HepG2 (cell line): ENCODE measurements at regions not wholly inside any gene's neighbourhood (a gene's known extent, or its start where the extent isn't known, plus 50 kb on each side); places are given as distances from the start of the nearest gene placed in this dataset.

Source experiments
- DR1 ChIP-seq: sonication (generic); formaldehyde crosslinking; IDR thresholded peaks from 2 replicates; pipeline ENCODE4 v1.8.0; 2021; ENCODE audit warnings: mild to moderate bottlenecking, missing genetic modification reagents, inconsistent platforms
- ELF1 ChIP-seq: sonication (generic); formaldehyde crosslinking; IDR thresholded peaks from 2 replicates; pipeline ENCODE4 v1.4.0; 2020; ENCODE audit warnings: missing genetic modification reagents
- HHEX ChIP-seq: IDR thresholded peaks from 2 replicates; pipeline ENCODE4 v1.6.1; 2016; ENCODE audit warnings: control low read depth
- IRF2 ChIP-seq: IDR thresholded peaks from 2 replicates; pipeline ENCODE4 v1.6.1; 2018; ENCODE audit warnings: missing genetic modification reagents, missing compliant biosample characterization
- KDM2A ChIP-seq: sonication (generic); formaldehyde crosslinking; IDR thresholded peaks from 2 replicates; pipeline ENCODE4 v1.4.0; 2020; ENCODE audit warnings: low read depth, missing genetic modification reagents, borderline replicate concordance
- KLF11 ChIP-seq: IDR thresholded peaks from 2 replicates; pipeline ENCODE4 v1.6.1; 2016; ENCODE audit warnings: missing compliant biosample characterization
- MTA1 ChIP-seq: sonication (generic); formaldehyde crosslinking; IDR thresholded peaks from 2 replicates; pipeline ENCODE4 v1.4.0; 2020; ENCODE audit warnings: missing genetic modification reagents, mild to moderate bottlenecking, borderline replicate concordance
- MXI1 ChIP-seq: IDR thresholded peaks from 3 replicates; pipeline ENCODE4 v1.6.1; 2012; ENCODE audit warnings: low read depth, low read length, inconsistent platforms, borderline replicate concordance
- NFKB2 ChIP-seq: sonication (generic); formaldehyde crosslinking; IDR thresholded peaks from 2 replicates; pipeline ENCODE4 v1.4.0; 2020; ENCODE audit warnings: missing genetic modification reagents, borderline replicate concordance
- RFXAP ChIP-seq: sonication (generic); formaldehyde crosslinking; IDR thresholded peaks from 2 replicates; pipeline ENCODE4 v1.4.0; 2020; ENCODE audit warnings: missing genetic modification reagents, borderline replicate concordance
- SIX4 ChIP-seq: sonication (generic); formaldehyde crosslinking; IDR thresholded peaks from 2 replicates; pipeline ENCODE4 v1.4.0; 2020; ENCODE audit warnings: missing genetic modification reagents
- SOX13 ChIP-seq, 3 experiments: fragments of 450-650 bp in 1 of 3; sonication (generic) in 1 of 3; formaldehyde crosslinking in 1 of 3; IDR thresholded peaks in 2 of 3; conservative IDR thresholded peaks in 1 of 3; 2 replicates each; pipeline versions ENCODE4 v1.5.0 to v1.6.1; 2016 to 2020; ENCODE audit warnings: antibody characterized with exemption in 1 of 3, mild to moderate bottlenecking in 1 of 3, missing compliant biosample characterization in 1 of 3, missing genetic modification reagents in 1 of 3, moderate library complexity in 1 of 3
- TAF1 ChIP-seq: sonication (generic); formaldehyde crosslinking; IDR thresholded peaks from 2 replicates; pipeline ENCODE4 v1.4.0; 2020; ENCODE audit warnings: missing genetic modification reagents
- YY1 ChIP-seq: IDR thresholded peaks from 2 replicates; pipeline ENCODE4 v1.6.1; 2011; ENCODE audit warnings: low read length, low read depth, moderate library complexity, mild to moderate bottlenecking; ENCODE audit not compliant: insufficient read depth, insufficient replicate concordance
- ZFP1 ChIP-seq: IDR thresholded peaks from 2 replicates; pipeline ENCODE4 v1.6.1; 2016
- ZFY ChIP-seq: sonication (generic); formaldehyde crosslinking; IDR thresholded peaks from 2 replicates; pipeline ENCODE4 v1.4.0; 2020; ENCODE audit warnings: missing genetic modification reagents
- ZNF777 ChIP-seq: sonication (generic); formaldehyde crosslinking; IDR thresholded peaks from 2 replicates; pipeline ENCODE4 v1.4.0; 2020; ENCODE audit warnings: missing genetic modification reagents
- ZNF790 ChIP-seq: sonication (generic); formaldehyde crosslinking; IDR thresholded peaks from 2 replicates; pipeline ENCODE4 v1.8.0; 2022; ENCODE audit warnings: missing genetic modification reagents, mild to moderate bottlenecking, borderline replicate concordance
- ZSCAN30 ChIP-seq: sonication (generic); formaldehyde crosslinking; IDR thresholded peaks from 2 replicates; pipeline ENCODE4 v1.5.0; 2020; ENCODE audit warnings: mild to moderate bottlenecking, missing genetic modification reagents
- TF ChIP-seq, protein P1 (sequence below): sonication (generic); formaldehyde crosslinking; IDR thresholded peaks from 2 replicates; pipeline ENCODE4 v1.4.0; 2020; ENCODE audit warnings: missing genetic modification reagents
- TF ChIP-seq, protein P2 (sequence below): sonication (generic); formaldehyde crosslinking; IDR thresholded peaks from 2 replicates; pipeline ENCODE4 v1.4.0; 2020; ENCODE audit warnings: missing genetic modification reagents
- TF ChIP-seq, protein P3 (sequence below): fragments of 450-650 bp; IDR thresholded peaks from 2 replicates; pipeline ENCODE4 v1.6.1; 2016
- TF ChIP-seq, protein P4 (sequence below): sonication (generic); formaldehyde crosslinking; IDR thresholded peaks from 2 replicates; pipeline ENCODE4 v1.4.0; 2020; ENCODE audit warnings: missing genetic modification reagents

DNA sequence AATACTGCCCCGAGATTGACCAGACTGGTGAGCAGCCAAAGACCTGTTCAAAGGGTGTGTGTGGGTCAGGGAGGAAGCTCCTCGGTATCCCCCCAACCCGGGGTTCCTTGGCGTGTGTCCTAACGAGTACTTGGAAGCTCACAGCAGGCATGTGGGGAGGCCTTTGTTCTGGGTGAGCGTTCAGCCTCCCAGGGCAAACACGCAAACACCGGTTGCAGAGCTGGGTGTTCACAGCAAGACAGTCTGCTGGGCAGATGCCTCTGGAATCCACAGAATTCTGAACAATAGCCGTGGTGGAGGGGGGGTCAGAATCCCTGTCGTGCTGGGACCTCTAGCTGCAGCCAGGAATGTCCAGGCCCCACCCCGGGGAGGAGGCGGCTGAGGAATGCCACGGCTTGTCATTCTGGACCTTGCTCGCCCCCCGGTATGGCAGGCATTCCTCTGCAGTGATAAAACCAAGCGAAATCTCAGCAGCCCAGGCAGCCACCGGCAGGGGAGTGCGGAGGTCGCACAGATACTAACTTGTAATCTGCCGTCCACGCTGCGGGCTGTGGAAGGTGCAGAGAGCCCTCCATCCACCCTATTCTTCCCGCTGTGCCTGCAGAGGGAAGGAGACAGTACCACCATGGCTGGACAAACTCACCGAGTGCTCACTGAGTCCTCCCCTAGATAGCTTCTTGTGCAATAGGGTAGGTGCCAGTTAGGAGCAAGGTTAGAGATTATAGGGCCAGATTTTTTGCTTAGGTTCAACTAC, 77.8 kb upstream of the METTL9 start (continued):
- TF ChIP-seq, protein P1, sequence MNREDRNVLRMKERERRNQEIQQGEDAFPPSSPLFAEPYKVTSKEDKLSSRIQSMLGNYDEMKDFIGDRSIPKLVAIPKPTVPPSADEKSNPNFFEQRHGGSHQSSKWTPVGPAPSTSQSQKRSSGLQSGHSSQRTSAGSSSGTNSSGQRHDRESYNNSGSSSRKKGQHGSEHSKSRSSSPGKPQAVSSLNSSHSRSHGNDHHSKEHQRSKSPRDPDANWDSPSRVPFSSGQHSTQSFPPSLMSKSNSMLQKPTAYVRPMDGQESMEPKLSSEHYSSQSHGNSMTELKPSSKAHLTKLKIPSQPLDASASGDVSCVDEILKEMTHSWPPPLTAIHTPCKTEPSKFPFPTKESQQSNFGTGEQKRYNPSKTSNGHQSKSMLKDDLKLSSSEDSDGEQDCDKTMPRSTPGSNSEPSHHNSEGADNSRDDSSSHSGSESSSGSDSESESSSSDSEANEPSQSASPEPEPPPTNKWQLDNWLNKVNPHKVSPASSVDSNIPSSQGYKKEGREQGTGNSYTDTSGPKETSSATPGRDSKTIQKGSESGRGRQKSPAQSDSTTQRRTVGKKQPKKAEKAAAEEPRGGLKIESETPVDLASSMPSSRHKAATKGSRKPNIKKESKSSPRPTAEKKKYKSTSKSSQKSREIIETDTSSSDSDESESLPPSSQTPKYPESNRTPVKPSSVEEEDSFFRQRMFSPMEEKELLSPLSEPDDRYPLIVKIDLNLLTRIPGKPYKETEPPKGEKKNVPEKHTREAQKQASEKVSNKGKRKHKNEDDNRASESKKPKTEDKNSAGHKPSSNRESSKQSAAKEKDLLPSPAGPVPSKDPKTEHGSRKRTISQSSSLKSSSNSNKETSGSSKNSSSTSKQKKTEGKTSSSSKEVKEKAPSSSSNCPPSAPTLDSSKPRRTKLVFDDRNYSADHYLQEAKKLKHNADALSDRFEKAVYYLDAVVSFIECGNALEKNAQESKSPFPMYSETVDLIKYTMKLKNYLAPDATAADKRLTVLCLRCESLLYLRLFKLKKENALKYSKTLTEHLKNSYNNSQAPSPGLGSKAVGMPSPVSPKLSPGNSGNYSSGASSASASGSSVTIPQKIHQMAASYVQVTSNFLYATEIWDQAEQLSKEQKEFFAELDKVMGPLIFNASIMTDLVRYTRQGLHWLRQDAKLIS (CRISPR knock-in tag) = peak; percentile 90
- TF ChIP-seq KLF11 (peak; percentile 96), ZFY (CRISPR knock-in tag) (peak; percentile 82), MXI1 (peak; percentile 81; the same call in 2 of the 3 replicates), DR1 (CRISPR knock-in tag) (peak; percentile 95), HHEX (CRISPR knock-in tag) (peak; percentile 14; the same call in 1 of the 2 replicates), SOX13 (IDR thresholded peaks at IDR 0.05) (peak; percentile 97), SOX13 (CRISPR knock-in tag; conservative IDR thresholded peaks at IDR 0.05 in 1 of 2, IDR thresholded peaks at IDR 0.05 in 1 of 2) (peak; percentile 93 to 98; a peak in 3 of 4 replicates), KDM2A (CRISPR knock-in tag) (peak; percentile 97), NFKB2 (peak; percentile 93; the same call in 1 of the 2 replicates), MTA1 (CRISPR knock-in tag) (peak; percentile 97), ZSCAN30 (CRISPR knock-in tag) (0 out of 2 replicates have a peak, but pooled peaks have one; percentile 12), IRF2 (CRISPR knock-in tag) (peak; percentile 97), SIX4 (0 out of 2 replicates have a peak, but pooled peaks have one; percentile 64), TAF1 (CRISPR knock-in tag) (peak; percentile 85), ZNF777 (CRISPR knock-in tag) (peak; percentile 77), ZNF790 (CRISPR knock-in tag) (peak; percentile 26; the same call in 1 of the 2 replicates), YY1 (peak; percentile 60), ELF1 (CRISPR knock-in tag) (peak; percentile 67), ZFP1 (peak; percentile 95; the same call in 1 of the 2 replicates), RFXAP (peak; percentile 90)
- TF ChIP-seq, protein P2, sequence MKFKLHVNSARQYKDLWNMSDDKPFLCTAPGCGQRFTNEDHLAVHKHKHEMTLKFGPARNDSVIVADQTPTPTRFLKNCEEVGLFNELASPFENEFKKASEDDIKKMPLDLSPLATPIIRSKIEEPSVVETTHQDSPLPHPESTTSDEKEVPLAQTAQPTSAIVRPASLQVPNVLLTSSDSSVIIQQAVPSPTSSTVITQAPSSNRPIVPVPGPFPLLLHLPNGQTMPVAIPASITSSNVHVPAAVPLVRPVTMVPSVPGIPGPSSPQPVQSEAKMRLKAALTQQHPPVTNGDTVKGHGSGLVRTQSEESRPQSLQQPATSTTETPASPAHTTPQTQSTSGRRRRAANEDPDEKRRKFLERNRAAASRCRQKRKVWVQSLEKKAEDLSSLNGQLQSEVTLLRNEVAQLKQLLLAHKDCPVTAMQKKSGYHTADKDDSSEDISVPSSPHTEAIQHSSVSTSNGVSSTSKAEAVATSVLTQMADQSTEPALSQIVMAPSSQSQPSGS (CRISPR knock-in tag) = peak; percentile 95
- TF ChIP-seq, protein P3, sequence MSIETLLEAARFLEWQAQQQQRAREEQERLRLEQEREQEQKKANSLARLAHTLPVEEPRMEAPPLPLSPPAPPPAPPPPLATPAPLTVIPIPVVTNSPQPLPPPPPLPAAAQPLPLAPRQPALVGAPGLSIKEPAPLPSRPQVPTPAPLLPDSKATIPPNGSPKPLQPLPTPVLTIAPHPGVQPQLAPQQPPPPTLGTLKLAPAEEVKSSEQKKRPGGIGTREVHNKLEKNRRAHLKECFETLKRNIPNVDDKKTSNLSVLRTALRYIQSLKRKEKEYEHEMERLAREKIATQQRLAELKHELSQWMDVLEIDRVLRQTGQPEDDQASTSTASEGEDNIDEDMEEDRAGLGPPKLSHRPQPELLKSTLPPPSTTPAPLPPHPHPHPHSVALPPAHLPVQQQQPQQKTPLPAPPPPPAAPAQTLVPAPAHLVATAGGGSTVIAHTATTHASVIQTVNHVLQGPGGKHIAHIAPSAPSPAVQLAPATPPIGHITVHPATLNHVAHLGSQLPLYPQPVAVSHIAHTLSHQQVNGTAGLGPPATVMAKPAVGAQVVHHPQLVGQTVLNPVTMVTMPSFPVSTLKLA = peak; percentile 72
- TF ChIP-seq, protein P4, sequence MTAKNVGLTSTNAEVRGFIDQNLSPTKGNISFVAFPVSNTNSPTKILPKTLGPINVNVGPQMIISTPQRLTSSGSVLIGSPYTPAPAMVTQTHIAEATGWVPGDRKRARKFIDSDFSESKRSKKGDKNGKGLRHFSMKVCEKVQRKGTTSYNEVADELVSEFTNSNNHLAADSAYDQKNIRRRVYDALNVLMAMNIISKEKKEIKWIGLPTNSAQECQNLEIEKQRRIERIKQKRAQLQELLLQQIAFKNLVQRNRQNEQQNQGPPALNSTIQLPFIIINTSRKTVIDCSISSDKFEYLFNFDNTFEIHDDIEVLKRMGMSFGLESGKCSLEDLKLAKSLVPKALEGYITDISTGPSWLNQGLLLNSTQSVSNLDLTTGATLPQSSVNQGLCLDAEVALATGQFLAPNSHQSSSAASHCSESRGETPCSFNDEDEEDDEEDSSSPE (CRISPR knock-in tag) = peak; percentile 64
